ENCODE measurements at regions not wholly inside any gene's neighbourhood (a gene's known extent, or its start where the extent isn't known, plus 50 kb on each side); places are given as distances from the start of the nearest gene placed in this dataset.

DNA sequence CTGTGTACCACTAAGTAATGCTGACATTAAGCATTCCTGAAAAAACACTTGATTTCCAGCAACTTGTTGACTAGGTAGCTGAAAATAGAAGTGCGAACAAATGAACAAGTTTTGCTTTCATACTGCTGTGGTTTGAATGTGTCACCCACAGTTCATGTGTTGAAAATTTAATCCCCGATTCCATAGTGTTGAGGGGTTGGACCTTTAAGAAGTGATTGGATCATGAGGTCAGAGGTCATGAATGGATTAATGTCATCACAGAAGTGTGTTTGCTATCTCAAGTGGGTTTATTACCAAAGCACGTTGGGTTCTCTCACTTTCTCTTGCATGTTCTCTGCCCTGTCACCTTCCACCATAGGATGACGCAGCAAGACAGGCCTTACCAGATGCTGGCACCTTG lies 568.5 kb downstream of the UTRN start:
- TF ChIP-seq, protein P1, sequence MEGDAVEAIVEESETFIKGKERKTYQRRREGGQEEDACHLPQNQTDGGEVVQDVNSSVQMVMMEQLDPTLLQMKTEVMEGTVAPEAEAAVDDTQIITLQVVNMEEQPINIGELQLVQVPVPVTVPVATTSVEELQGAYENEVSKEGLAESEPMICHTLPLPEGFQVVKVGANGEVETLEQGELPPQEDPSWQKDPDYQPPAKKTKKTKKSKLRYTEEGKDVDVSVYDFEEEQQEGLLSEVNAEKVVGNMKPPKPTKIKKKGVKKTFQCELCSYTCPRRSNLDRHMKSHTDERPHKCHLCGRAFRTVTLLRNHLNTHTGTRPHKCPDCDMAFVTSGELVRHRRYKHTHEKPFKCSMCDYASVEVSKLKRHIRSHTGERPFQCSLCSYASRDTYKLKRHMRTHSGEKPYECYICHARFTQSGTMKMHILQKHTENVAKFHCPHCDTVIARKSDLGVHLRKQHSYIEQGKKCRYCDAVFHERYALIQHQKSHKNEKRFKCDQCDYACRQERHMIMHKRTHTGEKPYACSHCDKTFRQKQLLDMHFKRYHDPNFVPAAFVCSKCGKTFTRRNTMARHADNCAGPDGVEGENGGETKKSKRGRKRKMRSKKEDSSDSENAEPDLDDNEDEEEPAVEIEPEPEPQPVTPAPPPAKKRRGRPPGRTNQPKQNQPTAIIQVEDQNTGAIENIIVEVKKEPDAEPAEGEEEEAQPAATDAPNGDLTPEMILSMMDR (IDR thresholded peaks at IDR 0.05), result no peak
- no peak for TF ChIP-seq POLR2A (IDR thresholded peaks at IDR 0.05)
